ENCODE measurements at regions not wholly inside any gene's neighbourhood (a gene's known extent, or its start where the extent isn't known, plus 50 kb on each side); places are given as distances from the start of the nearest gene placed in this dataset.

GRCh38 chr7:17560966-17561365, 262.5 kb downstream of the AHR start:
- TF ChIP-seq EZH2 (optimal IDR thresholded peaks at IDR 0.05; ENCODE audit: low read depth, low read length) (no peak), EZH2phosphoT487 (IDR thresholded peaks at IDR 0.05; ENCODE audit: low read length) (no peak)
- TF ChIP-seq, protein P1, sequence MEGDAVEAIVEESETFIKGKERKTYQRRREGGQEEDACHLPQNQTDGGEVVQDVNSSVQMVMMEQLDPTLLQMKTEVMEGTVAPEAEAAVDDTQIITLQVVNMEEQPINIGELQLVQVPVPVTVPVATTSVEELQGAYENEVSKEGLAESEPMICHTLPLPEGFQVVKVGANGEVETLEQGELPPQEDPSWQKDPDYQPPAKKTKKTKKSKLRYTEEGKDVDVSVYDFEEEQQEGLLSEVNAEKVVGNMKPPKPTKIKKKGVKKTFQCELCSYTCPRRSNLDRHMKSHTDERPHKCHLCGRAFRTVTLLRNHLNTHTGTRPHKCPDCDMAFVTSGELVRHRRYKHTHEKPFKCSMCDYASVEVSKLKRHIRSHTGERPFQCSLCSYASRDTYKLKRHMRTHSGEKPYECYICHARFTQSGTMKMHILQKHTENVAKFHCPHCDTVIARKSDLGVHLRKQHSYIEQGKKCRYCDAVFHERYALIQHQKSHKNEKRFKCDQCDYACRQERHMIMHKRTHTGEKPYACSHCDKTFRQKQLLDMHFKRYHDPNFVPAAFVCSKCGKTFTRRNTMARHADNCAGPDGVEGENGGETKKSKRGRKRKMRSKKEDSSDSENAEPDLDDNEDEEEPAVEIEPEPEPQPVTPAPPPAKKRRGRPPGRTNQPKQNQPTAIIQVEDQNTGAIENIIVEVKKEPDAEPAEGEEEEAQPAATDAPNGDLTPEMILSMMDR (IDR thresholded peaks at IDR 0.05; ENCODE audit: low read length) = no peak
- no peak overlapping the region for H3K4me3 ChIP-seq (ENCODE audit: low read length)
- H3K9ac ChIP-seq (ENCODE audit: low read length) = no peak overlapping the region
- no peaks in the 10 kb centered on the region for H3K9me3 ChIP-seq (replicated peaks; ENCODE audit: insufficient read depth, low read length)
- H2AFZ ChIP-seq (ENCODE audit: low read length) = no peak overlapping the region
- H4K20me1 ChIP-seq (ENCODE audit: insufficient read depth, low read length) = no peaks in the 10 kb centered on the region
- H3K9me2 ChIP-seq (replicated peaks; ENCODE audit: insufficient read depth, low read length) = no peaks in the 10 kb centered on the region
- H3K27ac ChIP-seq (ENCODE audit: low read length) = no peak overlapping the region
- H3K79me2 ChIP-seq (ENCODE audit: low read length) = no peaks in the 10 kb centered on the region
- 0 out of 2 replicates have a peak, but pooled peaks cover 4% of the 10 kb centered on the region for H3K4me1 ChIP-seq (ENCODE audit: low read length)
- no peak for DNase-seq
- H3F3A ChIP-seq (ENCODE audit: insufficient read depth, low read length) = no peaks in the 10 kb centered on the region
- no peak overlapping the region for H3K4me2 ChIP-seq (ENCODE audit: low read depth, low read length)
- no peaks in the 10 kb centered on the region for H3K36me3 ChIP-seq (replicated peaks; ENCODE audit: insufficient read depth, low read length)
- no peaks in the 10 kb centered on the region for H3K27me3 ChIP-seq (replicated peaks; ENCODE audit: insufficient read depth, low read length)

DNA sequence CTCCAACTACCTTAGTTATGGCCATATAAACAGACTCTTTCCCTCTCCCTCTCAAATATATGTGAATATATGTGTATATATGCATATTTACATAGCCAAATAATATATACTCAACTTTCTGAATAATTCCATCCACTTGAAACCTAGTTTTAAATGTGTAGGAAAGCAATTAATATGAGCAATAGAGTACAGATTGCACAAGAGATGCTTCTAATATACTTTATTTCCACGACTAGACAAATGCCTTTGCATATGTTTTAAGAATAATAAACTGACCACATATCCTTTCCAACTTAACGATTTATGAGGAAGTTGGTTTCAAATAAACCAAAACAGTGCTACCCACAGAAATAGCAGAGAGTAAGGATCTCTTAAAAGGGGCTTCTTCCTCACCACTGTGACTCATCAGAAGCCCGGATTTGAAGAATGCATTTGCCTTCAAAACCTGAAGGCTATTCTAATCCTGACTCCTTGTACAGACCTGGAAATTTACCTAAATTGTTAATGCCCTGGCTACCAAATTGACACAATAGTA, 266.3 kb downstream of the AHR start:
- Histone ChIP-seq H3K4me2 (ENCODE audit: low read depth, low read length) (no peak overlapping the region), H3K27me3 (replicated peaks; ENCODE audit: insufficient read depth, low read length) (no peaks in the 10 kb centered on the region), H3K4me1 (ENCODE audit: low read length) (no peaks in the 10 kb centered on the region), H2AFZ (ENCODE audit: low read length) (no peak overlapping the region), H3F3A (ENCODE audit: insufficient read depth, low read length) (no peaks in the 10 kb centered on the region), H3K9me2 (replicated peaks; ENCODE audit: insufficient read depth, low read length) (no peaks in the 10 kb centered on the region), H3K36me3 (replicated peaks; ENCODE audit: insufficient read depth, low read length) (no peaks in the 10 kb centered on the region), H3K9ac (ENCODE audit: low read length) (no peak overlapping the region), H3K4me3 (ENCODE audit: low read length) (no peak overlapping the region), H3K27ac (ENCODE audit: low read length) (no peak overlapping the region), H3K9me3 (replicated peaks; ENCODE audit: insufficient read depth, low read length) (no peaks in the 10 kb centered on the region), H3K79me2 (ENCODE audit: low read length) (no peaks in the 10 kb centered on the region), H4K20me1 (ENCODE audit: insufficient read depth, low read length) (no peaks in the 10 kb centered on the region)
- no peak for DNase-seq
- no peak for TF ChIP-seq EZH2 (optimal IDR thresholded peaks at IDR 0.05; ENCODE audit: low read depth, low read length)
- no peak for TF ChIP-seq EZH2phosphoT487 (IDR thresholded peaks at IDR 0.05; ENCODE audit: low read length)

- H3K79me2 ChIP-seq (ENCODE audit: low read length) = no peaks in the 10 kb centered on the region
- no peak for TF ChIP-seq EZH2 (optimal IDR thresholded peaks at IDR 0.05; ENCODE audit: low read depth, low read length)
- no peaks in the 10 kb centered on the region for H3F3A ChIP-seq (ENCODE audit: insufficient read depth, low read length)
- no peaks in the 10 kb centered on the region for H4K20me1 ChIP-seq (ENCODE audit: insufficient read depth, low read length)
- H3K4me1 ChIP-seq (ENCODE audit: low read length) = no peaks in the 10 kb centered on the region
- DNase-seq = no peak
- H3K9me3 ChIP-seq (replicated peaks; ENCODE audit: insufficient read depth, low read length) = no peaks in the 10 kb centered on the region
- H3K36me3 ChIP-seq (replicated peaks; ENCODE audit: insufficient read depth, low read length) = no peaks in the 10 kb centered on the region
- H2AFZ ChIP-seq (ENCODE audit: low read length) = no peak overlapping the region
- no peak overlapping the region for H3K27ac ChIP-seq (ENCODE audit: low read length)
- H3K9me2 ChIP-seq (replicated peaks; ENCODE audit: insufficient read depth, low read length) = no peaks in the 10 kb centered on the region
- no peak overlapping the region for H3K9ac ChIP-seq (ENCODE audit: low read length)
- H3K27me3 ChIP-seq (replicated peaks; ENCODE audit: insufficient read depth, low read length) = no peaks in the 10 kb centered on the region
- H3K4me3 ChIP-seq (ENCODE audit: low read length) = no peak overlapping the region
- no peak overlapping the region for H3K4me2 ChIP-seq (ENCODE audit: low read depth, low read length)
These were observed 281.7 kb downstream of the AHR start for GRCh38 chr7:17580141-17580540.

DNA sequence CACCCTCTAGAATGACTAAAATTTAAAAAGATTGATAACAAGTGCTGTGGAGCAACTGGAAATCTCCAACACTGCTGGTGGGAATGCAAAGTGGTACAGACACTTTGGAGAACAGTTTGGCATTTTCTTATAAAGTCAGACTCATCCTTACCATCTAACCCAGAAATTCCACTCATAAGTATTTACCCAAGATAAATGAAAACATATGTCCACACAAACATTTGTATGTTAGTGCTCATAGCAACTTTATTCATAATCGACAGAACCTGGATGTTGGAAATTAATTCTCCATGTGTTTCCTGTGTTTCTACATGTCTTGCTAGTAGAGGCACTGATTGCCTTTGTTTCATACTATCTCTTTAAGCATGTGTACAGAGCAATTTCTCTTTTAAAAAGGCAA, 282.4 kb downstream of the AHR start:
- no peaks in the 10 kb centered on the region for H3K36me3 ChIP-seq (replicated peaks; ENCODE audit: insufficient read depth, low read length)
- H3K4me3 ChIP-seq (ENCODE audit: low read length) = no peak overlapping the region
- no peak for DNase-seq
- no peak overlapping the region for H3K4me2 ChIP-seq (ENCODE audit: low read depth, low read length)
- no peaks in the 10 kb centered on the region for H3K27me3 ChIP-seq (replicated peaks; ENCODE audit: insufficient read depth, low read length)
- no peaks in the 10 kb centered on the region for H3K9me2 ChIP-seq (replicated peaks; ENCODE audit: insufficient read depth, low read length)
- H3K9me3 ChIP-seq (replicated peaks; ENCODE audit: insufficient read depth, low read length) = no peaks in the 10 kb centered on the region
- H3F3A ChIP-seq (ENCODE audit: insufficient read depth, low read length) = no peaks in the 10 kb centered on the region
- H3K79me2 ChIP-seq (ENCODE audit: low read length) = no peaks in the 10 kb centered on the region
- TF ChIP-seq EZH2phosphoT487 (IDR thresholded peaks at IDR 0.05; ENCODE audit: low read length) (no peak), EZH2 (optimal IDR thresholded peaks at IDR 0.05; ENCODE audit: low read depth, low read length) (no peak)
- TF ChIP-seq, protein P1 (IDR thresholded peaks at IDR 0.05; ENCODE audit: low read length) = no peak
- H2AFZ ChIP-seq (ENCODE audit: low read length) = no peak overlapping the region
- no peaks in the 10 kb centered on the region for H3K4me1 ChIP-seq (ENCODE audit: low read length)
- no peaks in the 10 kb centered on the region for H4K20me1 ChIP-seq (ENCODE audit: insufficient read depth, low read length)
- H3K9ac ChIP-seq (ENCODE audit: low read length) = no peak overlapping the region
- H3K27ac ChIP-seq (ENCODE audit: low read length) = no peak overlapping the region

All from MM.1S (cell line).